H1 (cell line): ENCODE measurements at regions not wholly inside any gene's neighbourhood (a gene's known extent, or its start where the extent isn't known, plus 50 kb on each side); places are given as distances from the start of the nearest gene placed in this dataset.
A peak's percentile ranks its signal among the peaks of the same experiment; 100 is the strongest.

Experiments
- CTCF ChIA-PET: fragments of 300-600 bp; sonication (Branson Sonifier 250); formaldehyde crosslinking; loops from one replicate; lab custom pipeline; 2021; ENCODE audit not compliant: partially characterized antibody; lab: Charles Lee
- POLR2A ChIA-PET: fragments of 300-600 bp; sonication (Branson Sonifier 250); formaldehyde crosslinking; loops from one replicate; lab custom pipeline; 2021; ENCODE audit warnings: inconsistent platforms; ENCODE audit not compliant: partially characterized antibody; lab: Charles Lee
- DNase-seq, 2 experiments: peaks; one replicate each; pipeline versions ENCODE4 v3.0.0 to v3.0.0-alpha.2; 2010 to 2022; ENCODE audit warnings: low spot score in 2 of 2, low read depth in 1 of 2, mixed read lengths in 1 of 2
- FAIRE-seq: peaks from 2 replicates; lab custom pipeline; 2011; peaks lifted over from hg19 to GRCh38; lab: Jason Lieb, UNC
- H2AFZ ChIP-seq: 2 replicates; pipeline ENCODE4 v1.8.1; 2012; ENCODE audit warnings: low read length, inconsistent platforms
- H2AK5ac ChIP-seq: 2 replicates; pipeline ENCODE4 v1.6.1; 2013; ENCODE audit warnings: low read depth, low read length
- H2BK120ac ChIP-seq: replicated peaks from 2 replicates; pipeline ENCODE3; 2013; ENCODE audit warnings: low read depth, low read length, inconsistent platforms
- H2BK12ac ChIP-seq: 2 replicates; pipeline ENCODE4 v1.6.1; 2013; ENCODE audit warnings: low read depth, low read length
- H2BK15ac ChIP-seq: 2 replicates; pipeline ENCODE4 v1.6.1; 2013; ENCODE audit warnings: low read length
- H2BK20ac ChIP-seq: 2 replicates; pipeline ENCODE4 v1.6.1; 2013; ENCODE audit warnings: low read length
- H2BK5ac ChIP-seq: 2 replicates; pipeline ENCODE4 v1.6.1; 2013; ENCODE audit warnings: low read depth, low read length
- H3K14ac ChIP-seq: 2 replicates; pipeline ENCODE4 v1.6.1; 2013; ENCODE audit warnings: inconsistent platforms; ENCODE audit not compliant: insufficient read length
- H3K18ac ChIP-seq: 2 replicates; pipeline ENCODE4 v1.6.1; 2013; ENCODE audit warnings: low read length; ENCODE audit errors: extremely low read depth
- H3K23ac ChIP-seq: 2 replicates; pipeline ENCODE4 v1.6.1; 2013; ENCODE audit warnings: inconsistent platforms; ENCODE audit not compliant: insufficient read length
- H3K23me2 ChIP-seq: 2 replicates; pipeline ENCODE4 v1.6.1; 2013; ENCODE audit warnings: low read depth, low read length
- H3K27ac ChIP-seq: 2 replicates; pipeline ENCODE4 v1.6.1; 2011; ENCODE audit warnings: low read depth, low read length, inconsistent platforms
- H3K27me3 ChIP-seq, 4 experiments: replicated peaks in 1 of 4; 1 replicate in 1 of 4; 2 replicates in 3 of 4; pipeline versions ENCODE4 v1.6.1 to v1.8.1; 2011 to 2013; ENCODE audit warnings: low read length in 3 of 4, mild to moderate bottlenecking in 3 of 4, inconsistent platforms in 2 of 4, mixed read lengths in 2 of 4, moderate library complexity in 1 of 4; ENCODE audit not compliant: control insufficient read depth in 3 of 4, insufficient read depth in 3 of 4; ENCODE audit errors: extremely low read depth in 1 of 4
- H3K36me3 ChIP-seq, 4 experiments: 2 replicates each; pipeline versions ENCODE4 v1.6.1 to v1.8.1; 2011 to 2013; ENCODE audit warnings: mild to moderate bottlenecking in 4 of 4, low read length in 3 of 4, moderate library complexity in 2 of 4, control low read depth in 1 of 4, inconsistent platforms in 1 of 4; ENCODE audit not compliant: insufficient read depth in 4 of 4, control insufficient read depth in 2 of 4
- H3K4ac ChIP-seq: replicated peaks from 2 replicates; pipeline ENCODE3; 2013; ENCODE audit warnings: low read length, low read depth, mixed read lengths, inconsistent platforms; ENCODE audit not compliant: insufficient read length
- H3K4me1 ChIP-seq, 4 experiments: replicated peaks in 1 of 4; 1 replicate in 1 of 4; 2 replicates in 3 of 4; pipeline versions ENCODE4 v1.6.1 to v1.8.1; 2011 to 2013; ENCODE audit warnings: low read length in 3 of 4, inconsistent platforms in 2 of 4, mixed read lengths in 1 of 4; ENCODE audit not compliant: insufficient read depth in 4 of 4, control insufficient read depth in 3 of 4
- H3K4me2 ChIP-seq, 2 experiments: 2 replicates each; pipeline versions ENCODE4 v1.6.1 to v1.8.1; 2011 to 2013; ENCODE audit warnings: low read depth in 2 of 2, low read length in 2 of 2, control low read depth in 1 of 2, inconsistent platforms in 1 of 2, mild to moderate bottlenecking in 1 of 2; ENCODE audit not compliant: insufficient read depth in 1 of 2
- H3K4me3 ChIP-seq, 4 experiments: fragments of 200-600, 300-600 bp in 1 of 4; sonication (generic), shearing (Covaris generic), sonication (Bioruptor Twin) in 1 of 4; 2 replicates each; pipeline versions ENCODE4 v1.5.1 to v1.8.1; 2011 to 2016; ENCODE audit warnings: low read length in 4 of 4, low read depth in 3 of 4, control low read depth in 2 of 4, inconsistent platforms in 2 of 4, mild to moderate bottlenecking in 2 of 4, mixed read lengths in 1 of 4, moderate library complexity in 1 of 4; ENCODE audit not compliant: insufficient read depth in 2 of 4; ENCODE audit errors: extremely low read depth in 1 of 4
- H3K56ac ChIP-seq: replicated peaks from 2 replicates; pipeline ENCODE3; 2013; ENCODE audit warnings: low read depth, mild to moderate bottlenecking, mixed read lengths, low read length, inconsistent platforms; ENCODE audit not compliant: insufficient read length
- H3K79me1 ChIP-seq: 2 replicates; pipeline ENCODE4 v1.6.1; 2013; ENCODE audit warnings: low read depth, low read length, control low read depth
- H3K79me2 ChIP-seq, 2 experiments: 2 replicates each; pipeline versions ENCODE4 v1.6.1 to v1.8.1; 2012 to 2013; ENCODE audit warnings: low read length in 2 of 2, mild to moderate bottlenecking in 2 of 2, inconsistent platforms in 1 of 2; ENCODE audit not compliant: insufficient read depth in 2 of 2, control insufficient read depth in 1 of 2
- H3K9ac ChIP-seq, 4 experiments: replicated peaks in 1 of 4; 1 replicate in 1 of 4; 2 replicates in 3 of 4; pipeline versions ENCODE4 v1.6.1 to v1.8.1; 2011 to 2013; ENCODE audit warnings: low read depth in 3 of 4, low read length in 3 of 4, control low read depth in 2 of 4, mild to moderate bottlenecking in 2 of 4, moderate library complexity in 2 of 4, inconsistent platforms in 1 of 4; ENCODE audit errors: extremely low read depth in 1 of 4
- H3K9me3 ChIP-seq, 2 experiments: 2 replicates each; pipeline versions ENCODE4 v1.6.1 to v1.8.1; 2012 to 2013; ENCODE audit warnings: mild to moderate bottlenecking in 2 of 2, moderate library complexity in 2 of 2, control low read depth in 1 of 2, inconsistent platforms in 1 of 2, low read depth in 1 of 2, low read length in 1 of 2, mixed read lengths in 1 of 2; ENCODE audit not compliant: insufficient read depth in 2 of 2
- H4K20me1 ChIP-seq, 2 experiments: replicated peaks in 1 of 2; 2 replicates each; pipeline versions ENCODE3 to v1.8.1; 2011 to 2013; ENCODE audit warnings: inconsistent platforms in 2 of 2, low read length in 2 of 2, mild to moderate bottlenecking in 1 of 2; ENCODE audit not compliant: insufficient read depth in 2 of 2, control insufficient read depth in 1 of 2
- H4K5ac ChIP-seq: 2 replicates; pipeline ENCODE4 v1.6.1; 2013; ENCODE audit warnings: low read length, low read depth, mixed read lengths, inconsistent platforms; ENCODE audit not compliant: insufficient read length
- H4K8ac ChIP-seq: 2 replicates; pipeline ENCODE4 v1.8.0; 2013; ENCODE audit warnings: mild to moderate bottlenecking, moderate library complexity, low read length, inconsistent platforms; ENCODE audit not compliant: insufficient read depth; ENCODE audit errors: extremely low read depth
- H4K91ac ChIP-seq: replicated peaks from 2 replicates; pipeline ENCODE3; 2013; ENCODE audit warnings: low read length, mixed read lengths, inconsistent platforms; ENCODE audit not compliant: insufficient read length
- ASH2L ChIP-seq: fragments of 200-600, 300-600 bp; sonication (generic); IDR thresholded peaks from one replicate; pipeline ENCODE4 v1.7.1; 2017; ENCODE audit warnings: low read length
- BRCA1 ChIP-seq: IDR thresholded peaks from 2 replicates; pipeline ENCODE4 v1.6.1; 2012; ENCODE audit warnings: low read depth, low read length, improper control_type of control experiment
- CEBPB ChIP-seq: IDR thresholded peaks from 2 replicates; pipeline ENCODE4 v1.6.1; 2012; ENCODE audit warnings: low read depth, low read length
- JUND ChIP-seq: IDR thresholded peaks from 2 replicates; pipeline ENCODE4 v1.6.1; 2011; ENCODE audit warnings: mild to moderate bottlenecking, improper control_type of control experiment, low read length
- MAFK ChIP-seq: IDR thresholded peaks from 2 replicates; pipeline ENCODE4 v1.6.1; 2012; ENCODE audit warnings: low read depth, mild to moderate bottlenecking, improper control_type of control experiment, low read length
- POLR2A ChIP-seq, 2 experiments: IDR thresholded peaks; 1 replicate in 1 of 2; 2 replicates in 1 of 2; pipeline ENCODE4 v1.6.1; 2011; ENCODE audit warnings: low read depth in 2 of 2, low read length in 2 of 2, mild to moderate bottlenecking in 2 of 2; ENCODE audit errors: control extremely low read depth in 1 of 2
- TAF1 ChIP-seq: IDR thresholded peaks from 2 replicates; pipeline ENCODE4 v1.6.1; 2011; ENCODE audit warnings: mild to moderate bottlenecking, low read depth, low read length
- WGBS, 2 experiments: shearing (Covaris generic) in 1 of 2; methylation state at CpG; one replicate each; pipeline versions ENCODE4 v1.1.6 to v1.1.7; 2013 to 2015; ENCODE audit warnings: low lambda C conversion rate in 2 of 2, mixed read lengths in 2 of 2, inconsistent platforms in 1 of 2, low coverage in 1 of 2, missing lambda C conversion rate in 1 of 2; ENCODE audit not compliant: insufficient replicate concordance in 2 of 2, insufficient coverage in 1 of 2, insufficient read length in 1 of 2; ENCODE audit errors: extremely low coverage in 1 of 2, missing lambda C conversion rate in 1 of 2; 5-methylcytosine and 5-hydroxymethylcytosine counted together

DNA sequence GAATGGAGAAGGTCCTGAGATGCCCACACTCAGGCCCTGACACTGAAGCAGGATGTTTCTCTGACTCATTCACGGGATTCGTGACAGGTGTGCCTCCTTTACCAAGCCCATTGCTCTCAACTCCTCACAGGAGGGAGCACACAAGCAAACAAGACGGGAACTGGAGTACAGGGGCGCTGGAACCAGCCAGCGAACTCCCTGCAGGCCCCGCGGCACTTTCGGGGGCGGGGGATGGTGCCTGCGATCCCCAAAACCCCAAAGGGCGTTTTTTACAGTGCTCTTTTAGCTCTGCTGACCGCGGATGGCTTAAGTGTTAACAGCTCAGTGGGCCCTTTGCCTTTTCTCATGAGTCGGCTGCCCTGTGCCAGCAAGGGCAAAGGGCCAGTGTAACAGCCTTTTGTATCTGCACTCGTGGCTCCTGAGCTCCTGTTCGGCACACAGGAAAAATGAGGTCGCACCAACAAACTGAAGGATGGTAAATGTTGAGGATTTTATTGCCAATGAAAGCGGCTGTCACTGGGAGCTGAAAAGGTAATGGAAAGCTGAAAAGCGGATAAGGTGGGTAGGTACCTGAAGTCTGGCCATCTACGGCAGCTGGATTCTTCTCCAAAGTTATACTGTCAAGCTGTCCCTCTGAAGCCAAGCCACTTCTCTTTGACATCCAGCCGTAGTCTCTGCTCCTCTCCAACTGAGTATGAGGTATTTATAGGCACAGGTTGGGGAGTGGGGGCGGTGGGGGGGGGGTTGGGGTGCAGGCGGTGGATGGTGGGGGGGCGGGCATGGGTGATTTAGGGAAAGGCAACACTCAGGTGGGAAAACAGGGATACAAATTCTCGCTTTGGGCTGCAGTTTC lies 65.0 kb upstream of the TRPC4 start:
- DNase-seq = peak in 1 of 2 experiments; percentile 58
- no peaks in the 10 kb centered on the region for H3K27me3 ChIP-seq
- H2AK5ac ChIP-seq = no peak overlapping the region
- POLR2A ChIA-PET = no interaction called here
- H2BK15ac ChIP-seq = 0 out of 2 replicates have a peak overlapping the region, but pooled peaks have one; percentile 76
- no peak overlapping the region for H3K14ac ChIP-seq
- peaks cover 0 to 34% of the 10 kb centered on the region in 2 experiments; a peak in 2 of 4 replicates for H3K79me2 ChIP-seq
- H3K23ac ChIP-seq = no peak overlapping the region
- H3K4me3 ChIP-seq = peak overlapping the region in 1 of 4 experiments; percentile 0; a peak in 2 of 8 replicates
- H3K27ac ChIP-seq = no peak overlapping the region
- 77% methylated on average over 23 of the region's 25 CpGs; no CpG with 5 or more reads in 1 of the 2 experiments for WGBS, 2 experiments
- H3K23me2 ChIP-seq = no peaks in the 10 kb centered on the region
- H3K79me1 ChIP-seq = no peaks in the 10 kb centered on the region
- CTCF ChIA-PET = interaction anchor here (1.1 to 1.9 kb wide), 3 partner anchors 12 to 332 kb away, joined by 3 to 7 read pairs (median 3); no protein-coding TSS in a partner anchor
- H3K9me3 ChIP-seq = no peaks in the 10 kb centered on the region
- H3K36me3 ChIP-seq = no peaks in the 10 kb centered on the region; a peak in 1 of 8 replicates
- H4K91ac ChIP-seq = no peak overlapping the region
- H4K20me1 ChIP-seq = no peaks in the 10 kb centered on the region
- TF ChIP-seq MAFK = no peak
- peak in 1 of 2 experiments; percentile 44; a peak in 1 of 3 replicates for TF ChIP-seq POLR2A (IDR thresholded peaks at IDR 0.05; ENCODE audit: control extremely low read depth in 1 of 2, low read depth in 2 of 2, low read length in 2 of 2)
- TF ChIP-seq JUND = no peak
- TF ChIP-seq CEBPB = no peak
- no peak for TF ChIP-seq TAF1
- peak; percentile 46 for TF ChIP-seq ASH2L
- no peak for TF ChIP-seq BRCA1
- TF ChIP-seq, all 59 proteins: peak for 2
- FAIRE-seq = no peak
- H3K18ac ChIP-seq = 0 out of 2 replicates have a peak overlapping the region, but pooled peaks have one; percentile 40
- no peak overlapping the region for H4K8ac ChIP-seq
- H2BK120ac ChIP-seq = no peak overlapping the region
- no peak overlapping the region; the same call in 1 of the 2 replicates for H2AFZ ChIP-seq
- H3K4ac ChIP-seq = no peak overlapping the region
- peak overlapping the region; percentile 10 to 49; a peak in 3 of 4 replicates for H3K4me2 ChIP-seq
- no peak overlapping the region; the same call in 1 of the 2 replicates for H2BK5ac ChIP-seq
- H3K4me1 ChIP-seq = peaks cover 0 to 4% (median under 1%) of the 10 kb centered on the region in 4 experiments; a peak in 5 of 7 replicates
- no peak overlapping the region for H3K56ac ChIP-seq
- no peak overlapping the region for H2BK12ac ChIP-seq
- H2BK20ac ChIP-seq = 0 out of 2 replicates have a peak overlapping the region, but pooled peaks have one; percentile 2
- H4K5ac ChIP-seq = no peak overlapping the region
- H3K9ac ChIP-seq = no peak overlapping the region
